ENCODE measurements at regions not wholly inside any gene's neighbourhood (a gene's known extent, or its start where the extent isn't known, plus 50 kb on each side); places are given as distances from the start of the nearest gene placed in this dataset.

DNA sequence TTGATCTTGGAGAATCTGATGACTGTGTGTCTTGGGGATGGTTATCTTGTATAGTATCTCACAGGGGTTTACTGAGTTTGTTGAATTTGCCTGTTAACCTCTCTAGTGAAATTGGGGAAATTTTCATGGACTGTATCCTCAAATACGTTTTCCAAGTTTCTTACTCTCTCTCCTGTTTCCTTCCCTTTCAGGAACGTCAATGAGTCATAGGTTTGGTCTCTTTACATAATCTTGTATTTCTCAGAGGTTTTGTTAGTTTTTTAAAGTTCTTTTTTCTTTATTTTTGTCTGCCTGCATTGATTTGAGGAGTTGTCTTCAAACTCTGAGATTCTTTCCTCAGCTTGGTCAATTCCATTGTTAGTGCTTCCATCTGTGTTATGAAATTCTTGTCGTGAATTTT lies 227.7 kb upstream of the GPRIN3 start:
- Histone ChIP-seq H3K4me1 (no peaks in the 10 kb centered on the region), H3K36me3 (no peaks in the 10 kb centered on the region), H3K27me3 (no peaks in the 10 kb centered on the region), H3K9me3 (no peaks in the 10 kb centered on the region), H3K27ac (no peak overlapping the region), H3K4me3 (no peak overlapping the region), H3K9ac (ENCODE audit: low read depth in 2 of 2, low read length in 2 of 2) (no peak overlapping the region)
- intact Hi-C loops (cut with DNase I) = no loop called here
- TF ChIP-seq, protein P1, sequence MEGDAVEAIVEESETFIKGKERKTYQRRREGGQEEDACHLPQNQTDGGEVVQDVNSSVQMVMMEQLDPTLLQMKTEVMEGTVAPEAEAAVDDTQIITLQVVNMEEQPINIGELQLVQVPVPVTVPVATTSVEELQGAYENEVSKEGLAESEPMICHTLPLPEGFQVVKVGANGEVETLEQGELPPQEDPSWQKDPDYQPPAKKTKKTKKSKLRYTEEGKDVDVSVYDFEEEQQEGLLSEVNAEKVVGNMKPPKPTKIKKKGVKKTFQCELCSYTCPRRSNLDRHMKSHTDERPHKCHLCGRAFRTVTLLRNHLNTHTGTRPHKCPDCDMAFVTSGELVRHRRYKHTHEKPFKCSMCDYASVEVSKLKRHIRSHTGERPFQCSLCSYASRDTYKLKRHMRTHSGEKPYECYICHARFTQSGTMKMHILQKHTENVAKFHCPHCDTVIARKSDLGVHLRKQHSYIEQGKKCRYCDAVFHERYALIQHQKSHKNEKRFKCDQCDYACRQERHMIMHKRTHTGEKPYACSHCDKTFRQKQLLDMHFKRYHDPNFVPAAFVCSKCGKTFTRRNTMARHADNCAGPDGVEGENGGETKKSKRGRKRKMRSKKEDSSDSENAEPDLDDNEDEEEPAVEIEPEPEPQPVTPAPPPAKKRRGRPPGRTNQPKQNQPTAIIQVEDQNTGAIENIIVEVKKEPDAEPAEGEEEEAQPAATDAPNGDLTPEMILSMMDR (IDR thresholded peaks at IDR 0.05) = no peak
- DNase-seq = no peak

DNA sequence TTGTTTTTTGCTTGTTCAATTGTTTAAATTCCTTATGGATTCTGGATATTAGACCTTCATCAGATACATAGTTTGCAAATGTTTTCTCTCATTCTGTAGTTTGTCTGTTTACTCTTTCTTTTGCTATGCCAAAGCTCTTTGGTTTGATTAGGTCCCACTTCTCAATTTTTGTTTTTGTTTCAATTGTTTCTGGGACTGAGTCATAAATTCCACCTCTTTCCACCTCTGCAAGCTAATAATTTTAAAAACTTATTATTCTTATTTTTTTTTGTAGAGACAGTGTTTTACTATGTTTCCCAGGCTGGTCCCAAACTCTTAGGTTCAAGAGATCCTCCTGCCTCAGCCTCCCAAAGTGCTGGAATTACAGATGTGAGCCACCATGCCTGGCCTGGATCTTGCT lies 226.8 kb upstream of the GPRIN3 start:
- Histone ChIP-seq H3K27me3 (no peaks in the 10 kb centered on the region), H3K9me3 (no peaks in the 10 kb centered on the region), H3K4me1 (no peaks in the 10 kb centered on the region), H3K27ac (no peak overlapping the region), H3K36me3 (no peaks in the 10 kb centered on the region), H3K9ac (ENCODE audit: low read depth in 2 of 2, low read length in 2 of 2) (no peak overlapping the region), H3K4me3 (no peak overlapping the region)
- intact Hi-C loops (cut with DNase I) = no loop called here
- DNase-seq = no peak
- TF ChIP-seq, protein P1 (IDR thresholded peaks at IDR 0.05) = no peak

DNA sequence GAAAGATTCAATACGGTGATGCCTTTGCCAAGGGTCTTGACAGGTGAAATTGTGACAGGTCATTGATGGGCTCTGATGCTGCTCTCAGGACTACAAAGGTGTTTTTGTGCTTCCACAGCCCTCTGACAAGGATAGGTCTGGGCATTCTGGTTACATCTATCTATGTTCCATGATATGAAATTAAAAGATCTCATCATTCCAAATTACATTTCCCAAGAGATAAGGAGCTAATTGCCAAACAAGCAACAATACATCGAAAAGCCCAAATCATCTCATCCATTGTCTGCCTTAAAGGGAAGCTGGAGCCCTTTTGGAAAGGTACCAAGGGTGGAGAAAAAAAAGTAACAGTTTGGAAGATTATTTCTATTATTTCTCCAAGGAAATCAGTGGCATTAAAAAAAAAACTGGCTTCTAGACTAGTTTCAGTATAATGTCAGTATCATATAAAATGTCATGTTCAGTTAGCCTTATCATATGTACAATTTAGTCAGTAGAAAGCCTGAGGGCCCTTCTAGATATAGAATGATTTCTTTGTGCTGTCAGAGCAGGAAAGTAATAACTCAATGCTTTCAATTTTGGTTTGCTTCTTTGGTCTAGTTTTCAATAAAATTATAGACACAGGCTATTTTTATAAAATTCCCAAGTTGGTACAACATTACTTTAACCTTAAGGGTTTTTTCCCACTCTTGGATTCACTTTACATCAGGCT lies 224.5 kb upstream of the GPRIN3 start:
- Histone ChIP-seq H3K4me3 (no peak overlapping the region), H3K36me3 (no peaks in the 10 kb centered on the region), H3K27ac (no peak overlapping the region), H3K4me1 (no peaks in the 10 kb centered on the region), H3K9me3 (no peaks in the 10 kb centered on the region), H3K27me3 (no peaks in the 10 kb centered on the region), H3K9ac (ENCODE audit: low read depth in 2 of 2, low read length in 2 of 2) (no peak overlapping the region)
- TF ChIP-seq, protein P1 (IDR thresholded peaks at IDR 0.05) = no peak
- intact Hi-C loops (cut with DNase I) = no loop called here
- DNase-seq = no peak

DNA sequence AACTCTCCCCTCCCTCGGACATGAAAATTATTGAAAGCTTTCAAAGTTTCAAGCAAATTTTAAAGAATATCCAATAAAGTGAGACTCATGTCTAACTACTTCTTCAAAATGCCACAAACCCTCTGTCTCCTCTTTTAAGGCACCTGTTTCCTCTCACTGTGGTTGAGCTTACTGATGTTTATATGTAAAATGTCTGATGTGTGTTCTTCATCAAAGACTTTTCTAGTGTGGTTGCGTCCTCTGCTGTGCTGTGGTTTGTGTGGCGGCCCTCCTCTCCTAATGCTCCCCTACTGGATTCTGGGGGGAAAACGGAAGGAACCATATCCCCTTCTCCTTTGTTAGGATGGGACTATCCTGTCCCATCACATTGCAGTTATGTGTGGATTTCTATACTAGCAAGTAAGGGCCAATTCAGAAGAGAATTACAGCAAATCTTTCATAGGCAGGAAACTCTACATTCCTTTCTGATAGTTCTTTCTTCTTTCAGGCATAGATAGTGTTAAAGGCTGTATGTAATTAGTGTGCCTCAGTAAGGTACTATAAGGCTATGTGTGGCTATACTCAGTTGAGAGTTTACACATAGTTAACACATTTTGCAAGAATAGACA lies 221.0 kb upstream of the GPRIN3 start:
- DNase-seq = no peak
- H3K4me1 ChIP-seq = no peaks in the 10 kb centered on the region
- no peaks in the 10 kb centered on the region for H3K36me3 ChIP-seq
- H3K9ac ChIP-seq (ENCODE audit: low read depth in 2 of 2, low read length in 2 of 2) = no peak overlapping the region
- no peak overlapping the region for H3K27ac ChIP-seq
- intact Hi-C loops (cut with DNase I) = no loop called here
- H3K27me3 ChIP-seq = no peaks in the 10 kb centered on the region
- H3K9me3 ChIP-seq = no peaks in the 10 kb centered on the region
- no peak overlapping the region for H3K4me3 ChIP-seq
- TF ChIP-seq, protein P1 (IDR thresholded peaks at IDR 0.05) = no peak

DNA sequence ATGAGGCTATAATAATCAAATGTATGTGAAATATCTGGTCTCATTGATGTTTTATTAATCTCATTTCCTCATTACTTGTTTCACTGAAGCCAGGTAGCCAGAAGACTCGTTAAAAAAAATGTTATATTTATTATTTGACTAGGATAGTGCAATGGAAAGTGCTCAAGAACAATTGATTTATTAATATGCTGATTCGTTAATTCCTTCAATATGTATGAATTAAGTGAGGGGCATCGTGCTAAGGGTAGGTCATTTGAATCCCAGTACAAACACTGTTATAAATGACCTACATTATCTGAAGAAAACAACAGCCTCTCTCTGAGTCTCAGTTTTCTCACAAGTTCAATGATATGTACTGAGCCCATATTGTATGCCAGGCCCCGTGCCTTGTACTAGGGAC lies 214.2 kb upstream of the GPRIN3 start:
- Histone ChIP-seq H3K4me3 (no peak overlapping the region), H3K9ac (ENCODE audit: low read depth in 2 of 2, low read length in 2 of 2) (no peak overlapping the region), H3K27me3 (no peaks in the 10 kb centered on the region), H3K9me3 (no peaks in the 10 kb centered on the region), H3K27ac (no peak overlapping the region), H3K36me3 (no peaks in the 10 kb centered on the region), H3K4me1 (no peaks in the 10 kb centered on the region)
- TF ChIP-seq, protein P1 (IDR thresholded peaks at IDR 0.05) = no peak
- DNase-seq = no peak
- intact Hi-C loops (cut with DNase I) = no loop called here
